ENCODE measurements at regions not wholly inside any gene's neighbourhood (a gene's known extent, or its start where the extent isn't known, plus 50 kb on each side); places are given as distances from the start of the nearest gene placed in this dataset.

DNA sequence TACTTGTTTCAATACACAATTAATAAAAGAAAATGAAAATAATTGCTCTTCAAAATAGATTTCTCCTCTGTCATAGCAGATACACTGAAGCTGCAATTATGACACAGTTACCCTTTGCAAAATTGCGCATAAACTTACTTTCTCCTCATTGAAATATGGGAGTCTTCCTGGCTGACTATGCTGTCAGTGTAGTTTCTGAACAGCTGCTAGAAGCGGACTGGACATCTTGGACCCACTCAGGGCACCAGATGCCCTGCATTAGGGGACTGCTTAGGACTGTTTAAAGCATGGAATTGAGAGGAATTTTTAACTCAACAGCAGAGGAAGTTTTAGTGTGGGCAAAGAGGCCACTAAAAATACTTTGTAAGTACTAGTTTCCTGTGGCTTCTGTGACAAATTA, 454.9 kb downstream of the ATP23 start:
- Histone ChIP-seq H3K27me3 (ENCODE audit: control insufficient read depth in 2 of 2, insufficient read depth in 1 of 2, low read length in 1 of 2) (no peaks in the 10 kb centered on the region), H3K27ac (ENCODE audit: low read depth in 1 of 2, low read length in 1 of 2) (no peak overlapping the region), H3K4me3 (ENCODE audit: low read length in 2 of 2) (no peak overlapping the region), H3K9me3 (ENCODE audit: control insufficient read depth in 2 of 2, insufficient read depth in 1 of 2, low read length in 1 of 2) (no peaks in the 10 kb centered on the region), H3K36me3 (ENCODE audit: control insufficient read depth in 2 of 2, insufficient read depth in 2 of 2, low read length in 1 of 2) (no peaks in the 10 kb centered on the region), H3K4me1 (ENCODE audit: control insufficient read depth in 2 of 2, insufficient read depth in 2 of 2, low read length in 2 of 2) (no peaks in the 10 kb centered on the region)
- WGBS = 60% methylated on average over 2 of the region's 2 CpGs
- no peak for DNase-seq (ENCODE audit: low read depth in 6 of 9, low spot score in 9 of 9)

DNA sequence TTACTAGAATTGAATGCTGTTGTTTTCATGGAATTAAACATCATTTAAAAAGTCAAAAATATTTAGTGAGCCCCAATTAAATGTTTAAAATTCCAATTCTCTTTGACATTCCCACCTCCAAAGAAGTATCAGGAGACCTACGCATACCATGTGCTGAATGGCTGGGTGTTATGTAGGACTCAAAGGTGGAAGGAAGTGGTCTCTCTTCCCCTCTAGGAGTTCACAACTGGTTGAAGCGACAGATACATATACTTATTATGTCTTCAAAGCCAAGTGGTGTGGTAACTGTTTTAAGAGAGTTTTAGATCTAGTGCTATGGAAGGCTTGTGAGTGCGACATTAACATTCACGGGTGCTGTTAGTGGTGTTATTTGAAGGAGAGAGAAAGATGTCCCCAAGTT, 464.0 kb downstream of the ATP23 start:
- H3K36me3 ChIP-seq (ENCODE audit: control insufficient read depth in 2 of 2, insufficient read depth in 2 of 2, low read length in 1 of 2) = no peaks in the 10 kb centered on the region
- no peaks in the 10 kb centered on the region for H3K9me3 ChIP-seq (ENCODE audit: control insufficient read depth in 2 of 2, insufficient read depth in 1 of 2, low read length in 1 of 2)
- no peak overlapping the region for H3K27ac ChIP-seq (ENCODE audit: low read depth in 1 of 2, low read length in 1 of 2)
- no peak for DNase-seq (ENCODE audit: low read depth in 6 of 9, low spot score in 9 of 9)
- no peaks in the 10 kb centered on the region for H3K27me3 ChIP-seq (ENCODE audit: control insufficient read depth in 2 of 2, insufficient read depth in 1 of 2, low read length in 1 of 2)
- WGBS = 94% methylated on average over 4 of the region's 4 CpGs
- H3K4me1 ChIP-seq (ENCODE audit: control insufficient read depth in 2 of 2, insufficient read depth in 2 of 2, low read length in 2 of 2) = no peaks in the 10 kb centered on the region
- H3K4me3 ChIP-seq (ENCODE audit: low read length in 2 of 2) = no peak overlapping the region

DNA sequence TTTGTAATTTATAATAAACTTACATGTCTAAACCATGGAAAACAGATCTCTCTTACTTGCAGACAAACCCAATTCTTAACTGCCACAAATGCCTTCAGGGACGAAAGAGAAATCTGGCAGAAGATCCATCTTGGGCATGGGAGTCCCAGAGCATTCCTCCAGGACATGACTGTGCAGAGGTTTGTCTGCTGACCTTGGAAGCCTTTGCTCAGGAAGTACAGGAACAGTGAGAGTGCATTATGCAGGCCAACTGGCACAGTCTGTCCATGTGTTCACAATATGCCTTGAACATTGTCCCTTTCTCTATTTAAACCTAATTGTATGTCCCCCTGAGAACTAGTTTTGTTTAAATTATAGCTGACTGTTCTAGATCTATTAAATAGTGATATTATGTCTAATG, 467.1 kb downstream of the ATP23 start:
- no peaks in the 10 kb centered on the region for H3K36me3 ChIP-seq (ENCODE audit: control insufficient read depth in 2 of 2, insufficient read depth in 2 of 2, low read length in 1 of 2)
- WGBS = 81% methylated on average over 1 of the region's 1 CpG
- H3K27ac ChIP-seq (ENCODE audit: low read depth in 1 of 2, low read length in 1 of 2) = no peak overlapping the region
- no peak for DNase-seq (ENCODE audit: low read depth in 6 of 9, low spot score in 9 of 9)
- no peaks in the 10 kb centered on the region for H3K27me3 ChIP-seq (ENCODE audit: control insufficient read depth in 2 of 2, insufficient read depth in 1 of 2, low read length in 1 of 2)
- H3K4me3 ChIP-seq (ENCODE audit: low read length in 2 of 2) = no peak overlapping the region
- no peaks in the 10 kb centered on the region for H3K9me3 ChIP-seq (ENCODE audit: control insufficient read depth in 2 of 2, insufficient read depth in 1 of 2, low read length in 1 of 2)
- no peaks in the 10 kb centered on the region for H3K4me1 ChIP-seq (ENCODE audit: control insufficient read depth in 2 of 2, insufficient read depth in 2 of 2, low read length in 2 of 2)

DNA sequence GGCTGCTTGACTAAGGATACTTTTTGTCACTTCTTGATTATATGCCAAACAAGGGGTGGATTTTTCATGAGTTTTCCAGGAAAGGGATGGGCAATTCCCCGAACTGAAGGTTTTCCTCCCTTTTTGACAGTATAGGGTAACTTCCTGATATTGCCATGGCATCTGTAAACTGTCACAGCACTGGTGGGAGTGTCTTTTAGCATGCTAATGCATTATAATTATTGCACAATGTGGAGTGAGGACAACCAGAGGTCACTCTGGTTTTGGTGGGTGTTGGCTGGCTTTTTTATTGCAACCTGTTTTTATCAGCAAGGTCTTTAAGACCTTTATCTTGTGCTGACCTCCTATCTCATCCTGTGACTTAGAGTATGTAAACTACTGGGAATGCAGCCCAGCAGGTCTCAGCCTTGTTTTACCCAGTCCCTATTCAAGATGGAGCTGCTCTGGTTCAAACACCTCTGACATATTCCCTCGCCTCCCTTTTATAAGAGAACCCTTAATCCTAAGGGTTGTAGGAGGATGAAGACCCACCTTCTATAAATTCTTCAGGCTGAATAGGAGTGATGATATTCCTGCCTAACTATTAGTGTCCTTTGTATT, 471.2 kb downstream of the ATP23 start:
- H3K4me1 ChIP-seq (ENCODE audit: control insufficient read depth in 2 of 2, insufficient read depth in 2 of 2, low read length in 2 of 2) = no peaks in the 10 kb centered on the region
- no peaks in the 10 kb centered on the region for H3K27me3 ChIP-seq (ENCODE audit: control insufficient read depth in 2 of 2, insufficient read depth in 1 of 2, low read length in 1 of 2)
- no peak overlapping the region for H3K27ac ChIP-seq (ENCODE audit: low read depth in 1 of 2, low read length in 1 of 2)
- H3K9me3 ChIP-seq (ENCODE audit: control insufficient read depth in 2 of 2, insufficient read depth in 1 of 2, low read length in 1 of 2) = no peaks in the 10 kb centered on the region
- H3K36me3 ChIP-seq (ENCODE audit: control insufficient read depth in 2 of 2, insufficient read depth in 2 of 2, low read length in 1 of 2) = no peaks in the 10 kb centered on the region
- DNase-seq (ENCODE audit: low read depth in 6 of 9, low spot score in 9 of 9) = no peak
- 70% methylated on average over 2 of the region's 2 CpGs for WGBS
- no peak overlapping the region for H3K4me3 ChIP-seq (ENCODE audit: low read length in 2 of 2)

- Histone ChIP-seq H3K4me3 (ENCODE audit: low read length in 2 of 2) (no peak overlapping the region), H3K4me1 (ENCODE audit: control insufficient read depth in 2 of 2, insufficient read depth in 2 of 2, low read length in 2 of 2) (no peaks in the 10 kb centered on the region), H3K9me3 (ENCODE audit: control insufficient read depth in 2 of 2, insufficient read depth in 1 of 2, low read length in 1 of 2) (no peaks in the 10 kb centered on the region), H3K27ac (ENCODE audit: low read depth in 1 of 2, low read length in 1 of 2) (no peak overlapping the region), H3K36me3 (ENCODE audit: control insufficient read depth in 2 of 2, insufficient read depth in 2 of 2, low read length in 1 of 2) (no peaks in the 10 kb centered on the region), H3K27me3 (ENCODE audit: control insufficient read depth in 2 of 2, insufficient read depth in 1 of 2, low read length in 1 of 2) (no peaks in the 10 kb centered on the region)
- 97% methylated on average over 1 of the region's 1 CpG for WGBS
- DNase-seq (ENCODE audit: low read depth in 6 of 9, low spot score in 9 of 9) = no peak
Measured at GRCh38 chr12:58413794-58414193, 472.4 kb downstream of the ATP23 start.

GRCh38 chr12:58414398-58414871, 473.1 kb downstream of the ATP23 start:
- H3K27ac ChIP-seq (ENCODE audit: low read depth in 1 of 2, low read length in 1 of 2) = no peak overlapping the region
- no peak for DNase-seq (ENCODE audit: low read depth in 6 of 9, low spot score in 9 of 9)
- no peaks in the 10 kb centered on the region for H3K36me3 ChIP-seq (ENCODE audit: control insufficient read depth in 2 of 2, insufficient read depth in 2 of 2, low read length in 1 of 2)
- peaks cover 0 to 2% of the 10 kb centered on the region in 2 donors for H3K4me1 ChIP-seq (ENCODE audit: control insufficient read depth in 2 of 2, insufficient read depth in 2 of 2, low read length in 2 of 2)
- H3K9me3 ChIP-seq (ENCODE audit: control insufficient read depth in 2 of 2, insufficient read depth in 1 of 2, low read length in 1 of 2) = no peaks in the 10 kb centered on the region
- H3K4me3 ChIP-seq (ENCODE audit: low read length in 2 of 2) = no peak overlapping the region
- WGBS = 82% methylated on average over 2 of the region's 2 CpGs
- no peaks in the 10 kb centered on the region for H3K27me3 ChIP-seq (ENCODE audit: control insufficient read depth in 2 of 2, insufficient read depth in 1 of 2, low read length in 1 of 2)

DNA sequence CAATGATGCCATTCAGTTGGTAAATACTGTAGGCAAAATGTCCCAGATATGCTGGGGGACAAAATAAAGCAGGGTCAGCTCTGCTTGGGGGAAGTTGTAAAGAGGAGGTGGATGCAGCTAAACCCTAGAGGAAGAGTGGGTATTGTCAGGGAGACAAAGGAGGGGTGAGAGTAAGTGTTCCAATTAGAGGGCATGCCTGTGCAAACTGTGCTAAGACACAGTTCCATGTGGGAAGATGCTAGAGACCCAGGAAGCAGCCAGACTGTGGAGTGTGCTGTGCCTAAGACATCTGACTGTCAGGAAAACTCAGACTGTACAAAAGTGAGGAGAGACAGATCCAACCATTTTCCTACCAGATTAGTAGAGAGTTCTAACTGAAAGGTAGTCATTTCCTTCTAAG, 474.3 kb downstream of the ATP23 start:
- Histone ChIP-seq H3K36me3 (ENCODE audit: control insufficient read depth in 2 of 2, insufficient read depth in 2 of 2, low read length in 1 of 2) (no peaks in the 10 kb centered on the region), H3K9me3 (ENCODE audit: control insufficient read depth in 2 of 2, insufficient read depth in 1 of 2, low read length in 1 of 2) (no peaks in the 10 kb centered on the region), H3K4me1 (ENCODE audit: control insufficient read depth in 2 of 2, insufficient read depth in 2 of 2, low read length in 2 of 2) (peaks cover 0 to 3% of the 10 kb centered on the region in 2 donors), H3K4me3 (ENCODE audit: low read length in 2 of 2) (no peak overlapping the region), H3K27ac (ENCODE audit: low read depth in 1 of 2, low read length in 1 of 2) (no peak overlapping the region), H3K27me3 (ENCODE audit: control insufficient read depth in 2 of 2, insufficient read depth in 1 of 2, low read length in 1 of 2) (no peaks in the 10 kb centered on the region)
- DNase-seq (ENCODE audit: low read depth in 6 of 9, low spot score in 9 of 9) = no peak

GRCh38 chr12:58416236-58416635, 474.9 kb downstream of the ATP23 start:
- Histone ChIP-seq H3K4me3 (ENCODE audit: low read length in 2 of 2) (no peak overlapping the region), H3K9me3 (ENCODE audit: control insufficient read depth in 2 of 2, insufficient read depth in 1 of 2, low read length in 1 of 2) (no peaks in the 10 kb centered on the region), H3K4me1 (ENCODE audit: control insufficient read depth in 2 of 2, insufficient read depth in 2 of 2, low read length in 2 of 2) (peaks cover 0 to 3% of the 10 kb centered on the region in 2 donors), H3K36me3 (ENCODE audit: control insufficient read depth in 2 of 2, insufficient read depth in 2 of 2, low read length in 1 of 2) (no peaks in the 10 kb centered on the region), H3K27ac (ENCODE audit: low read depth in 1 of 2, low read length in 1 of 2) (no peak overlapping the region), H3K27me3 (ENCODE audit: control insufficient read depth in 2 of 2, insufficient read depth in 1 of 2, low read length in 1 of 2) (no peaks in the 10 kb centered on the region)
- 93% methylated on average over 2 of the region's 2 CpGs for WGBS
- DNase-seq (ENCODE audit: low read depth in 6 of 9, low spot score in 9 of 9) = no peak

DNA sequence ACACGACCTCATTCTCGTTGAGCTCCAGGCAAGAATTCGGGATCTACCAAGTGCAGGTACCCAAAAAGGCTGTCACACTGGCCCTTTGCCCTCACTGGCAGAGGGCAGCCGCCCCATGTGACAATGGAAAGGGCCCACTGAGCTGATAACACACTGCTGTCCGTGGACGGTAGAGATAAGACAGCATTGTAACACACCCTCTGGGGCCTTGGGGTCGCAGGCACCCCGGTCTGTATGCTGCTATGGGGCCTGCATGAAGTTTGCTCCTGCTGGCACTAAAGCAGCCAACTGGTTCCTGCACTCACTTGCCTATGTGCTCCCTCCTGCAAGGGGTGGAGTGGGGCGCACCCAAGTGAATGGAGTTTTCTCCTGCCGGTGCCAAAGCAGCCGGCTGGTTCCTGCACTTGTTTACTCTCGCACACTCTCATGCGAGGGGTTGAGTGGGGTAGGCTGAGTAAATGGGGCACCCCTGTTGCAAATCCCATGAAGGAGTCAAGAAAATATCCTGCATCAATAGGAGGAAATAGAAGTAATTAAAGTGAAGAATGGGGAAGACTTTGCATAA, 477.9 kb downstream of the ATP23 start:
- peaks cover 0 to 3% of the 10 kb centered on the region in 2 donors for H3K4me1 ChIP-seq (ENCODE audit: control insufficient read depth in 2 of 2, insufficient read depth in 2 of 2, low read length in 2 of 2)
- H3K27ac ChIP-seq (ENCODE audit: low read depth in 1 of 2, low read length in 1 of 2) = peak overlapping the region in 1 of 2 donors; percentile 70
- no peak overlapping the region for H3K4me3 ChIP-seq (ENCODE audit: low read length in 2 of 2)
- H3K36me3 ChIP-seq (ENCODE audit: control insufficient read depth in 2 of 2, insufficient read depth in 2 of 2, low read length in 1 of 2) = no peaks in the 10 kb centered on the region
- H3K9me3 ChIP-seq (ENCODE audit: control insufficient read depth in 2 of 2, insufficient read depth in 1 of 2, low read length in 1 of 2) = no peaks in the 10 kb centered on the region
- H3K27me3 ChIP-seq (ENCODE audit: control insufficient read depth in 2 of 2, insufficient read depth in 1 of 2, low read length in 1 of 2) = no peaks in the 10 kb centered on the region
- WGBS = 96% methylated on average over 13 of the region's 13 CpGs
- DNase-seq (ENCODE audit: low read depth in 6 of 9, low spot score in 9 of 9) = no peak

All from thymus (tissue), 11 donors.